SJSA1 (cell line): ENCODE measurements at regions not wholly inside any gene's neighbourhood (a gene's known extent, or its start where the extent isn't known, plus 50 kb on each side); places are given as distances from the start of the nearest gene placed in this dataset.
"Not testable (repeated sequence)": the region's sequence is repeated elsewhere in the genome, so short reads cannot be mapped to it uniquely, and the experiment has no call there.

Source experiments
- DNase-seq, 2 experiments: peaks; one replicate each; pipeline ENCODE4 v3.0.0-alpha.2; 2015 to 2020; ENCODE audit warnings: low spot score in 2 of 2, low read depth in 1 of 2
- H3K27ac ChIP-seq: fragments of 250-450 bp; sonication (Bioruptor Pico); 2 replicates; pipeline ENCODE4 v1.5.1; 2020; ENCODE audit warnings: mild to moderate bottlenecking, moderate library complexity
- H3K27me3 ChIP-seq: fragments of 250-450 bp; sonication (Bioruptor Pico); replicated peaks from 2 replicates; pipeline ENCODE4 v1.5.1; 2020; ENCODE audit warnings: mild to moderate bottlenecking, moderate library complexity
- H3K36me3 ChIP-seq: fragments of 250-450 bp; sonication (Bioruptor Pico); 2 replicates; pipeline ENCODE4 v1.5.1; 2020; ENCODE audit warnings: mild to moderate bottlenecking
- H3K4me1 ChIP-seq: fragments of 250-450 bp; sonication (Bioruptor Pico); replicated peaks from 2 replicates; pipeline ENCODE4 v1.6.1; 2021; ENCODE audit warnings: mild to moderate bottlenecking
- H3K4me3 ChIP-seq: fragments of 250-450 bp; sonication (Bioruptor Pico); 2 replicates; pipeline ENCODE4 v1.5.1; 2020; ENCODE audit warnings: mild to moderate bottlenecking
- H3K9me3 ChIP-seq: fragments of 250-450 bp; sonication (Bioruptor Pico); replicated peaks from 2 replicates; pipeline ENCODE4 v1.5.1; 2020; ENCODE audit warnings: mild to moderate bottlenecking

DNA sequence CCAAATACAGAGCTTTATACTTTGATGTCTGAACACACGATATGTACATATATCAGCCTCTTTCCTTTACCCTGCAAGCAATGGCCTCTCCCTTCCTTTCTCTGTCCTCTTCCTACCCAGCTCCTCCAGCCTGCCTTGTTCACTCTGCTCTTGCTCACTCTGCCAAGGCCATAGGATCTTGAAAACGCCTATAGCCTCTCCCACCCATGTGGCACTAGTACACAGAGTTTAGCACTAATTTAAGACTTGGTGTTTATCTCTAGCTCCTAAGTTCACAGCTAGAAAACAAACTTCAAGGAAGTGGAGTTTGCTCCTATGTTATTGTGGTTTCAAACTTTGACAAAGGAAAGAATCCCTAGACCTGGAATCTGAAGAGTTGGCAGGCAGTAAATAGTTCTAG is 225.0 kb upstream of the RUNX1 start:
- H3K4me3 ChIP-seq: no peak overlapping the region
- no peak for DNase-seq
- no peak overlapping the region for H3K27ac ChIP-seq
- H3K9me3 ChIP-seq: no peaks in the 10 kb centered on the region; the same call in 1 of the 2 replicates
- H3K36me3 ChIP-seq: no peaks in the 10 kb centered on the region
- H3K27me3 ChIP-seq: no peaks in the 10 kb centered on the region
- H3K4me1 ChIP-seq: peaks cover 3% of the 10 kb centered on the region; the same call in 1 of the 2 replicates

DNA sequence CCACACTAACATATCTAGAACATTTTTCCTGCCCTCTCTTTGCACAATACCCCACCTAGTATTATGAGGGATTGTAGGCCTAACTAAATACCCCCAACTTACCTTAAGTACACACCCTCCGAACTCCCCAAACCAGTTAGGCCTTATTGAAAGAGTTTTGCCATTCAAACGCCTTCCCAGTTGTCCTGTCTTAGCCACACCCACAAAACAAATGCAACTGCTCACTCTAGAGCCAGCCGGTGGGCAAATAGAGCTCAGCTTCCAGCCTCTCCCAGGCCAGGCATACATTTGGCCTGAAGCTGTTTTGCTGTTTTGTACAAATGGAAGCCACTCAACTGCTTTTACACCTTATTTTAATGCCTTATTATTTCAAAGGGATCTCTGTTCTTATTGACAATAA is 224.2 kb upstream of the RUNX1 start:
- Histone ChIP-seq H3K27ac (no peak overlapping the region), H3K27me3 (no peaks in the 10 kb centered on the region), H3K4me1 (peaks cover 3% of the 10 kb centered on the region; the same call in 1 of the 2 replicates), H3K9me3 (no peaks in the 10 kb centered on the region; the same call in 1 of the 2 replicates), H3K36me3 (no peaks in the 10 kb centered on the region), H3K4me3 (no peak overlapping the region)
- no peak for DNase-seq

DNA sequence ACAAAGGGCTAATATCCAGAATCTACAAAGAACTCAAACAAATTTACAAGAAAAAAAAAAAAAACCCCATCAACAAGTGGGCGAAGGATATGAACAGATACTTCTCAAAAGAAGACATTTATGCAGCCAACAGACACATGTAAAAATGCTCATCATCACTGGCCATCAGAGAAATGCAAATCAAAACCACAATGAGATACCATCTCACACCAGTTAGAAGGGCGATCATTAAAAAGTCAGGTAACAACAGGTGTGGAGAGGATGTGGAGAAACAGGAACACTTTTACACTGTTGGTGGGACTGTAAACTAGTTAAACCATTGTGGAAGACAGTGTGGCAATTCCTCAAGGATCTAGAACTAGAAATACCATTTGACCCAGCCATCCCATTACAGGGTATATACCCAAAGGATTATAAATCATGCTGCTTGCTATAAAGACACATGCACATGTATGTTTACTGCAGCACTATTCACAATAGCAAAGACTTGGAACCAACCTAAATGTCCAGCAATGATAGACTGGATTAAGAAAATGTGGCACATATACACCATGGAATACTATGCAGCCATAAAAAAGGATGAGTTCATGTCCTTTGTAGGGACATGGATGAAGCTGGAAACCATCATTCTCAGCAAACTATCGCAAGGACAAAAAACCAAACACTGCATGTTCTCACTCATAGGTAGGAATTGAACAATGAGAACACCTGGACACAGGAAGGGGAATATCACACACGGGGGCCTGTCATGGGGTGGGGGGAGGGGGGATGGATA is 222.4 kb upstream of the RUNX1 start:
- not testable (repeated sequence) for H3K4me1 ChIP-seq, H3K36me3 ChIP-seq, H3K9me3 ChIP-seq, H3K4me3 ChIP-seq, H3K27me3 ChIP-seq, DNase-seq, H3K27ac ChIP-seq

DNA sequence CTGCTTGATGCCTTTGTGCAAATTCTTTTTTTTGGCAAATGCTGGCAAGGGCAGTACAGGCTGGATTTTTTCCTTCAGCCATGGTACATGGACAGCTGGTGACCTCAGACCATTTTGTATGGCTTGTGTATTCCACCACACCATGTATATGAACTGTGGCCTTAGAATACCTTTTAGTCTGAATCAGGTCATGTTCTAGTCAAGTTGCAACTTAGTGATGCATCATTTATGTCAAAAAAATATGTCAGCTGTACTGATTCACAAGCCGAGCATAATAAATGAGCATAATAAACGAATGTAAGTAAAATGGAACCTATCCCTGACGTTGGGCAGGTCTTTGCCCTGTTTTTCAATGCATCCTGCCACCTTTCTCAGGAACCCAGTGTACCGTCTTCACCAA is 219.7 kb upstream of the RUNX1 start:
- Histone ChIP-seq H3K27me3 (no peaks in the 10 kb centered on the region), H3K9me3 (0 out of 2 replicates have a peak, but pooled peaks cover 3% of the 10 kb centered on the region), H3K4me1 (peaks cover 16% of the 10 kb centered on the region), H3K27ac (no peak overlapping the region), H3K36me3 (no peaks in the 10 kb centered on the region), H3K4me3 (no peak overlapping the region)
- no peak for DNase-seq

DNA sequence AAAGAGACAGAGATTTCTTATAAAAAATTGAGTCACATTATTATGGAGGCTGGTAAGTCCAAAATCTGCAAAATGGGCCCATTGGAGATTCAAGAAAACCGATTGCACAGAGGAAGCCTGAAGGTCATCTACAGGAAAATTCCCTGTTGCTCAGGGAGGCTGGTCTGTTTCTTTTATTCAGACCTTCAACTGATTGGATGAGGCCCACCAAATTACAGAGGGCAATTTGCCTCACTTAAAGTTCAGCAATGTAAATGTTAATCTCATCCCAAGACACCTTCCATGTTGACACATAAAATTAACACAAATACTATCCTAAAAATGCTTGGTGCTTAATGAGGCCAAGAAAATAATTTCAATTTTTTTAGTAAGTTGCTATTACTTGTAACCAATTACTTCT is 219.2 kb upstream of the RUNX1 start:
- Histone ChIP-seq H3K27me3 (no peaks in the 10 kb centered on the region), H3K4me1 (peaks cover 16% of the 10 kb centered on the region), H3K4me3 (no peak overlapping the region), H3K36me3 (no peaks in the 10 kb centered on the region), H3K27ac (no peak overlapping the region), H3K9me3 (0 out of 2 replicates have a peak, but pooled peaks cover 3% of the 10 kb centered on the region)
- no peak for DNase-seq

DNA sequence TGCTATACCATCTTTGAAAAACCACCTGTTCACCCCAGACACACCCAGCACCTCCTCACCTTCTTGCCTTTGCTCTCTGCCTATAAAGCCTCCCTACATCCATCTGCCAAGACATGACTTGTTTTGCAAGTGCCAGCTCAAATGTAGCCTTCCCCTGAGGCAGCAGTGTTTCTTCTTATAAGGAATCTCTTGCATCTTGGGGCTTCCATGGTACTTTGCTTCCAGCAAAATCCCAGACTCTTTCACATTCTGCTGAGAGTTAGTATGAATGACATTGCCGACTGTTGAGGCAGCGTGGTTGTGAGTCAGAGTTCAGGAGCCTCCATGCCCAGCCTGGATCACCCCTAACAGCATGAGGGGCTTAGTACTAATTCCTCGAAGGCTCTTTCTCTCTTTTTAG is 217.4 kb upstream of the RUNX1 start:
- no peak overlapping the region for H3K4me3 ChIP-seq
- H3K27me3 ChIP-seq: no peaks in the 10 kb centered on the region
- no peak overlapping the region for H3K27ac ChIP-seq
- H3K36me3 ChIP-seq: no peaks in the 10 kb centered on the region
- DNase-seq: peak in 1 of 2 experiments; percentile 17
- 0 out of 2 replicates have a peak, but pooled peaks cover 3% of the 10 kb centered on the region for H3K9me3 ChIP-seq
- H3K4me1 ChIP-seq: peaks cover 16% of the 10 kb centered on the region

DNA sequence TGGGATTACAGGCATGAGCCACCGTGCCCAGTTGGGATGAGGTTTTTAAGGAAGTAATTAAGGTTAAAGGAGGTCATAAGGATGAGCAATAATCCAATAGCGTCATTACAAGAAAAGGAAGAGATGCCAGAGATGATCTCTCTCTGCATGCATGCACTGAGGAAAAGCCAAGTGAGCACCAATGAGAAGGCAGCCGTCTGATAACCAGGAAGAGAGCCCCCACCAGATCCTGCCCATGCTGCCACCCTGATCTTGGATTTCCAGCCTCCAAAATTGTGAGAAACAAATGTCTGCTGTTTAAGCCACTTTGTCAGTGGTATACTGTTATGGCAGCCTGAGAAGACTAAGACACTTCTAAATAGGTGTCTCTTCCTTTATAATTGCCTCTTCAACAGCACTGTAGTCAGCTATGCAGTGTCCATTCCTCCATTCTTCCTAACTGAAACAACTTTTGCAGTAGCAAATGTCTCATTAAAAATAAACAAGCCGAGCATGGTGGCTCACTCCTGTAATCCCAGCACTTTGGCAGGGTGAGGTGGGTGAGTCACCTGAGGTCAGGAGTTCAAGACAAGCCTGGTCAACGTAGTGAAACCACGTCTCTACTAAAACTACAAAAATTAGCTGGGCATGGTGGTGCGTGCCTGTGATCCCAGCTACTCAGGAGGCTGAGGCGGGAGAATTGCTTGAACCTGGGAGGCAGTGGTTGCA is 216.2 kb upstream of the RUNX1 start:
- Histone ChIP-seq H3K36me3 (no peaks in the 10 kb centered on the region), H3K4me3 (no peak overlapping the region), H3K27me3 (no peaks in the 10 kb centered on the region), H3K9me3 (0 out of 2 replicates have a peak, but pooled peaks cover 3% of the 10 kb centered on the region), H3K4me1 (peaks cover 16% of the 10 kb centered on the region), H3K27ac (peak overlapping the region; percentile 53)
- DNase-seq: peak; percentile 71 to 80

DNA sequence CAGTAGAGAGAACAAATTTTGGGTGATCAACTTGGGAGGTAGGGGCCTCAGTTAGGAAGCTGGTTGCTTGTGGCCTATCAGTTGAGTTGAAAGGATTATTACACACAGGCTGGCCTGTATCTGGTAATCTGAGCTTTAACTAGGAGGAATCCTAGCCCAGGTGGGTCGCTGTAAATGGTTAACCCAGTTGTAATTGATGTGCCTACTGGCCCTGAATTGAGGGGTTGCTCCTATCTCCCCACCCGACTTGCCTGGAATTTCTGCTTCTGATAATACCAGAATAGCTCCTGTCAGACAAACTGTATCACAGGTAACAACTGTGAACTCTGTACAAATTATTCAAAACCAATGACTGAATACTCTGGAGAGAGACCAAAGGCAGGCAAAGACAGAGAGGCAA is 210.4 kb upstream of the RUNX1 start:
- H3K4me1 ChIP-seq: peaks cover 32% of the 10 kb centered on the region
- H3K9me3 ChIP-seq: no peaks in the 10 kb centered on the region
- DNase-seq: no peak
- H3K36me3 ChIP-seq: no peaks in the 10 kb centered on the region
- no peak overlapping the region for H3K27ac ChIP-seq
- no peak overlapping the region for H3K4me3 ChIP-seq
- no peaks in the 10 kb centered on the region for H3K27me3 ChIP-seq

DNA sequence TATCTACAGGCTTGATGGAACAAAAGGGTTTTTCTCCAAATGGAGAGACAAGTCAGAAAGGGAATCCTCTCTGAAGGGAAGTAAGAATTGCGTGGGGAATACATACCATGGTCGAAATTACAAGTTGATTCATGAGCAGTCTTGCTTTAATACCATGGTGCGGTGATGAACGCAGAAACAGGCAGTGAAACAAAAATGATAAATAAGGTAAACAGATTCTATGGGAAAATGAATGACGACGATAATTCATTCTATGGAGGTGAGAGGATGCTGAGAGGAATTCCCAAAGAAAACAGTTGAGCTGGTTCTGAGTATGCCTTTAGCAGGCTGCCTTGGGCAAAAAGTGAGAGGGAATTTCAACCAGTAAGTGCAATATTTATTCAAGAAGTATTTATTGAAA is 209.4 kb upstream of the RUNX1 start:
- H3K9me3 ChIP-seq: no peaks in the 10 kb centered on the region
- no peaks in the 10 kb centered on the region for H3K36me3 ChIP-seq
- H3K27me3 ChIP-seq: no peaks in the 10 kb centered on the region
- no peak for DNase-seq
- H3K27ac ChIP-seq: no peak overlapping the region
- no peak overlapping the region for H3K4me3 ChIP-seq
- H3K4me1 ChIP-seq: peaks cover 35% of the 10 kb centered on the region

DNA sequence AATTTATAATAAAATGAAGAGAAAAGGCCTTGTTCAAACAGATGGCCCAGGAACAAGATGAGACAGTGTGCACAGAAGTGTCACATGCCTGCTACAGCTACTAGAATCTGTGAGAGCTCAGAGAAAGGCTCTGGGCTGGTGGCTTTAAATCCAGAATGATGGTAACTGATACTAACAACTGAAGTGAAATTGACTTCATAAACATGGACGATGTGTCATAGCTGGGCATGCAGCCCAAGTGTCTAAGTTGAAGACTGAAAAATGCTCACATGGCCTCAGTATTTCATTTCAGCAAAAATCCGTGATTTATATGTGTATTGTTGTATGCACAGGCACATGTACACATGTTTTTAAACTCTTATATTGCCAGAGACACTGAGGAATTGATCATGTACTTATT is 208.3 kb upstream of the RUNX1 start:
- DNase-seq: peak; percentile 78 to 85
- Histone ChIP-seq H3K9me3 (no peaks in the 10 kb centered on the region), H3K4me1 (peaks cover 39% of the 10 kb centered on the region), H3K4me3 (no peak overlapping the region), H3K27ac (peak overlapping the region; percentile 63), H3K27me3 (no peaks in the 10 kb centered on the region), H3K36me3 (no peaks in the 10 kb centered on the region)

DNA sequence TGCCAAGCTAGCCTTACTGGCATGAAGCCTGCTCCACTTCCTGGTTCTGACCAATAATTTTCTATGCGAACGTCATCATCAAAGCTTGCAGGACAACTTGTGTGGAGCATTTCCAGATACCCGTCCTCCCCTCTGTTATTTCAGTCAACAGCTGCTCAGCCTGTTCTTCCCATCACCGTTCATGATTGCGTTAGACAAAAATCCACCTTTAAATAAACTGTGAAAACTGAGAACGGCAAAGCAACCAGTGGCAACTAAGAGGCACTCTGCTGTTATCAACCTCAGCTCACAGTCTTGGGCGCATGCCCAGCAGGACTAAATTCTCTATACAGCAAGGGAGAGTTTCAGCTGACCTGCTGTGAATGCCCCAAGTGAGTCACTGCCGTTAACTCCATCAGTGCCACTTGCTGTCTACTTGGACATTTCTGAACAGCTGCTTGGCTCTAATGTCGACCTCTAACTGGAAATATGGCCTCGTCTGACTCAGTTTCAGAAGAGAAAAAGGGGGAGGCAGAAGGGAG is 207.4 kb upstream of the RUNX1 start:
- peak; percentile 91 to 94 for DNase-seq
- H3K4me3 ChIP-seq: peak overlapping the region; percentile 21
- H3K9me3 ChIP-seq: no peaks in the 10 kb centered on the region
- H3K36me3 ChIP-seq: no peaks in the 10 kb centered on the region
- H3K27me3 ChIP-seq: no peaks in the 10 kb centered on the region
- H3K4me1 ChIP-seq: peaks cover 39% of the 10 kb centered on the region
- peak overlapping the region; percentile 63 for H3K27ac ChIP-seq

DNA sequence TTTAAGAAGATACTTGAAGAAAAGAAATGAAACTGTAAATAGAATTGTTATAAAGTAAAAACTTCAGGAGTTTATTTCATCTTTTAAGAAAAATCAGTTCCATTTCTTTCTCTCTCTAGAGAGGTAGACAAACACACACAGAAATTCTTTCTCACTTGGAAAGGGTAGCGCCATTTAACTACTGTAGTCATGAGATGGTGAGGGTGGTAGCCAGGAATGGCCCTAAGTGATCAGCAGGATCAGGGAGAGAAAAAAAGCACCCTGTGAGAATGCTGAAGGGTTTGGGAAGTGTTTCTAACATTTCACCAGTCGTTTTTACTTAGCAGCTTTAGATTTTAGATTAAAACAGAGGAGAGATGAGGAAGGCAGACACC is 205.7 kb upstream of the RUNX1 start:
- DNase-seq: no peak
- Histone ChIP-seq H3K4me3 (no peak overlapping the region), H3K27ac (no peak overlapping the region), H3K4me1 (peaks cover 39% of the 10 kb centered on the region), H3K9me3 (no peaks in the 10 kb centered on the region), H3K27me3 (no peaks in the 10 kb centered on the region), H3K36me3 (no peaks in the 10 kb centered on the region)

DNA sequence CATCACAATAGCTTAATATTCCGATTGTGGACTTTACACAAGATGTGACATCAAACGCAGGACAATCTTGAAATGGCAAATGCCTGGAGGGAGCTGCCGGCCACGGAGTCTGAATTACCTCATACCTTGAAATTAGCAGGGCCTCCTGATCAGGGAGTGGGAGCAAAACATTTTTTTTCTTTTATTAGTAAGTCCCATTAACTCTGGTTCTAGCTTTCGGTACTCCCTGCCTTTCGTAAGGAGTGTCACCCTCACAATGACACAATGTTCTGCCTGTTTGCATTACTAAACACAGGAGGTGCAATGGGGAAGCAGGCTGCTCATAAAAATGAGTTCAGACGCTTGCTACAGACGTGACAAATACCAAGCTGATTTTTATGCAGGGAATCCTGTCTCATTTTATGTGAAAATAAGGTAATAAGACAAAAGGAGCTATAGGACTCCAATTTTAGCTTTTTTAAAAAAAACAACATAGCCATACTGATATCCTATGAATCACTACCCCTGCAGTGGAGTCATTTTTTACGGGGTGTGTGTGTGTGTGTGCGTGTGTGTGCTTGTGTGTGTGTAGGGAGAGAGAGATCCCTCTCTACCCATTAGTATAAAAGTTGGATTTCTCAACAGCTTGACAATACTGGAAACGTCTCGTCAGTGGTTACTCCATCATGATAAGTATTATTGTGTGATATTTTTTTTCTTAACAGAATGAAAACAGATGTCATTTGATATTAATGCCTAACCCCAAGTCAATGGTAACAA is 205.1 kb upstream of the RUNX1 start:
- H3K36me3 ChIP-seq: no peaks in the 10 kb centered on the region
- no peak overlapping the region for H3K4me3 ChIP-seq
- no peaks in the 10 kb centered on the region for H3K27me3 ChIP-seq
- no peak overlapping the region for H3K27ac ChIP-seq
- H3K9me3 ChIP-seq: no peaks in the 10 kb centered on the region
- no peak for DNase-seq
- peaks cover 39% of the 10 kb centered on the region for H3K4me1 ChIP-seq
